Stimulated activated naive CD8-positive, alpha-beta T cell treated with anti-CD3 and anti-CD28 coated beads, Interleukin-15, amount 100 ng/mL, for 72 hours (primary cell): ENCODE measurements at regions not wholly inside any gene's neighbourhood (a gene's known extent, or its start where the extent isn't known, plus 50 kb on each side); places are given as distances from the start of the nearest gene placed in this dataset.
"Not testable (repeated sequence)": the region's sequence is repeated elsewhere in the genome, so short reads cannot be mapped to it uniquely, and the experiment has no call there.

Source experiments
- ATAC-seq: fragments of 150-1000 bp; cut with Tn5 transposase; 2 replicates; pipeline ENCODE4 v1.10.0; 2021; ENCODE audit warnings: mild to moderate bottlenecking, moderate library complexity
- DNase-seq, 2 donors: peaks; one replicate each; pipeline ENCODE4 v3.0.0; 2021 to 2022
- H3K27ac Mint-ChIP-seq, 2 donors: one replicate each; pipeline ENCODE4 v1.8.0; 2022; ENCODE audit warnings: mild to moderate bottlenecking in 2 of 2, mixed read lengths in 2 of 2, moderate library complexity in 2 of 2
- H3K27me3 Mint-ChIP-seq: one replicate; pipeline ENCODE4 v1.8.0; 2022; ENCODE audit warnings: mixed read lengths
- H3K4me1 Mint-ChIP-seq: one replicate; pipeline ENCODE4 v1.8.0; 2022; ENCODE audit warnings: mild to moderate bottlenecking, mixed read lengths
- H3K4me3 Mint-ChIP-seq, 2 donors: one replicate each; pipeline ENCODE4 v1.8.0; 2022; ENCODE audit warnings: mild to moderate bottlenecking in 2 of 2, mixed read lengths in 2 of 2, moderate library complexity in 1 of 2
- H3K9me3 Mint-ChIP-seq, 2 donors: one replicate each; pipeline ENCODE4 v1.8.0; 2022; ENCODE audit warnings: mixed read lengths in 2 of 2

DNA sequence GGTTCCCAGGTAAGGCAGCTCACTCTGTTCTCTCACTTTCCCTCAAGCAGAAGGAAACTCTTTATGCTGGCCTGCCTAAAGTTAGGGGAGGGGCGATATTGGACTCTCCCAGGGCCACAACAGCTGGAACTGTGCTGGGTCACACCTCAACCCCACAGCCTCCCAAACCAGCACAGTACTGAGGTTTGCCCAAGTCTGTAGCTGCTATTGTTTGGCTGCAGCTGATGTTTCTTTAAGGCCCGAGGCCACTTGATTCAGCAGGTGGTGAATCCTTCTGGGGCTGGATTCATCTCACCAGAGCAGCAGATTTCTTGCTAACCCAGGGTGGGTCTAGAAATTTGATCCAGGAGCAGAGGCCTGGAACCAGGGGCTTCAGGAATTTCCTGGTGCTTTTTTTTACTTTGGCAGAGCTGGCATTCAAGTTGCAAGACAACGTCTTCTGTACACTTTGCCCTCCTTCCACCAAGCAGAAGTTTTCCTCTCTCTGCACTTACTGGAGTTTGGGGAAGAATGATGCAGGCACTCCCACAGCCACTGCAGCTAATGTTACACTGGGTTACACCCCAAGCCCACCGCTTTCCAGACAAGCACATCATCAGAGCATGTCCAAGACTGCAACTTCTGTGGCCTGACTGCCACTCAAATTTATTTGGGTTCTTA is 544.7 kb upstream of the NDST4 start:
- H3K27me3 Mint-ChIP-seq, result no peaks in the 10 kb centered on the region
- no peak overlapping the region for H3K27ac Mint-ChIP-seq
- peaks cover 6 to 8% of the 10 kb centered on the region in 2 donors for H3K9me3 Mint-ChIP-seq
- H3K4me3 Mint-ChIP-seq, result no peak overlapping the region
- H3K4me1 Mint-ChIP-seq, result no peaks in the 10 kb centered on the region
- no peak for DNase-seq
- no peak for ATAC-seq

DNA sequence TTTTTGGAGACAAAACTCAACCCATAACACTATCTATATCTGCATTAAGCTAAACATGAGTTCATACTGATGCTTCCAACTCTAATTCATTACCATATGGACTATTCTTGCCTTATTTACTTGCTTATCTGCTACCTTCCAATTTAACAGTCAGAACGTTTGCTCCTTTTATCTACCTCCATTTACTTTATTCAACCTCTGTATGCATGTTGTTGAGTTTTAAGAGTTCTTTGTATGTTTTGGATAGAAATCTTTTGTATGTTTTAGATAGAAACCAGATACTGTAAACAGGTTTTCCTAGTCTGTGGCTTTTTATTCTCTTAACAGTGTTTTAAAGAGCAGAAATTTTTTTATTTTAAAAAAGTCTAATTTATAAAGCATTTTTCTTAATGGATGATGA is 542.2 kb upstream of the NDST4 start:
- no peak overlapping the region for H3K4me3 Mint-ChIP-seq
- H3K4me1 Mint-ChIP-seq, result no peaks in the 10 kb centered on the region
- H3K27me3 Mint-ChIP-seq, result no peaks in the 10 kb centered on the region
- no peak for ATAC-seq
- H3K27ac Mint-ChIP-seq, result no peak overlapping the region
- H3K9me3 Mint-ChIP-seq, result peaks cover 11 to 16% of the 10 kb centered on the region in 2 donors
- no peak for DNase-seq

DNA sequence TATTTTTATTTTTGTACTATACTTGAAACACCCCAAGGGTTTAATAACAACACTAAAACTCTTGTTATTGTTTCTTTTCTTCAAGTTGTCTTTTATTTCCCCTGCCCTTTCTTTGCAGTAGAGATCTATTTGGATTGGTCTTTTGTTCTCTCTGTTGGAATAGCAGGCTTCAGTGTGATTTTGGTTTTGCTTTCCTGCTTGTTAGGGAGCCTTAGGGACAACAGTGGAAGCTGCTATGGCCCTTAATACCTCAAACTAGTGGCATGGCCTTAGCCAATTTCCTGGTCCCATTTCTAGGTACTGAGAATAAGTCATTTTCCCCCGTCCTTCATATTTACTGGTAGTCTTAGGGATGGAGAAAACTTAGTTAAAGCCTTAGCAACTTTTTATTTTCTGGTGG is 535.4 kb upstream of the NDST4 start:
- no peak for DNase-seq
- Mint-ChIP-seq H3K9me3 (peaks cover 7 to 10% of the 10 kb centered on the region in 2 donors), H3K4me1 (no peaks in the 10 kb centered on the region)

DNA sequence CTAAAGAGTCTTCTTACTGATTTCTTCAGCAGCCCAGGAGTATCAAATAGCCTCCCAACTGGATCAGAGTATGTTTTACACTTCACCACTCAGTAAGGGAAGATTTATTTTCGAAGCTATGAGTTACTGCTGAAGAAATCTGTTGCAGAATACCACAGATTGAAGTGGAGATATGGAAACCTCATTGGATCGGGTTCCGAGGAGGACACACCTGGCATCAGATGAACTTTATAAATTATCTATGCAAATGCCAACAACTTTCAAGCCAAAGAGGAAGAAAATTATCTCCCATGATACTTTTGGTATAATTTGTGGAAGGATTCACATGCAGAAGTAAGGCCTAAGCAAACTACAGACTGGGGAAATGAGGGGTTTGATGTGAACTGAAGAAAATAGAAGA is 515.9 kb upstream of the NDST4 start:
- Mint-ChIP-seq H3K4me3 (no peak overlapping the region), H3K4me1 (no peaks in the 10 kb centered on the region), H3K27ac (no peak overlapping the region), H3K27me3 (no peaks in the 10 kb centered on the region), H3K9me3 (peaks cover 6 to 7% of the 10 kb centered on the region in 2 donors)
- ATAC-seq, result no peak
- DNase-seq, result no peak

More for the DNA sequence above, 535.4 kb upstream of the NDST4 start:
- Mint-ChIP-seq H3K27me3 (no peaks in the 10 kb centered on the region), H3K4me3 (no peak overlapping the region), H3K27ac (no peak overlapping the region)
- ATAC-seq, result no peak

DNA sequence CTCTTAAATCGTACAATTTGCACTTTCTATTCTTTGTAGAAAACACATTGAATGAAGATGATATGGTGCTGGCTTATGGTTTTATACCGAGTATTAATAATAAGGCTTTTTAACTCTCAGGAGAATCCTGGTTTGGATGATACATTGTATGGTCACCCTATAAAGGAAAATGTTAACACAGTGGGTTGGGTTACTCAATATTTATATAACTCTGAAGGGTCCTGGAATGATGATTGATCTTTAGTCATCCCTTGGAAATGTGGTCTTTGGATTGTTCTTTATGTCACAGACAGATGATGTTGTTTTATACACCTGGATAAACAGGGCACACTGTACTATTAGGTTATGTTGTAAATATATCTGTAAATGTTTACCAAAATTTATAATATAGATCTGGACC is 496.2 kb upstream of the NDST4 start:
- DNase-seq (no peak), ATAC-seq (no peak)
- H3K9me3 Mint-ChIP-seq, result no peaks in the 10 kb centered on the region
- H3K27me3 Mint-ChIP-seq, result no peaks in the 10 kb centered on the region
- no peaks in the 10 kb centered on the region for H3K4me1 Mint-ChIP-seq
- no peak overlapping the region for H3K4me3 Mint-ChIP-seq
- no peak overlapping the region for H3K27ac Mint-ChIP-seq

DNA sequence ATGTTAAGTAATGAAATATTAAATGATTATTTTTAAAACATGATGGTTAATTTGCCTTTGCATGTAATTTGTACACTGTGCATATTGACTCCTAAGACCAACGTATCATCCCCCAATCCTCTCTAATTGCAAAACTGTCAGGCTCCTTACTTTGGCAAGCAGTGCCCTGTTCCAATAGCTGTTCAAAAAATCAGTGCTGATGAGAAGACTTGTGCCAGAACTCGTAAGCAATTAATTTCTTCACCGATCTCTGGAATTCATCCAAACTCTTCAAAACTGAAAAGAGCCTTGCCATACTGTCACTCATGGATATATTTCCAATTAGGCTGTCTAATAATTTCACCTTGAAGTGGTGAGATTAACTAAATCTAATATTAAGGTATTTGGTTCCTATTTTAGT is 493.9 kb upstream of the NDST4 start:
- no peak overlapping the region for H3K27ac Mint-ChIP-seq
- no peaks in the 10 kb centered on the region for H3K27me3 Mint-ChIP-seq
- no peak for DNase-seq
- no peaks in the 10 kb centered on the region for H3K4me1 Mint-ChIP-seq
- no peak for ATAC-seq
- H3K9me3 Mint-ChIP-seq, result peaks cover 0 to 5% of the 10 kb centered on the region in 2 donors
- H3K4me3 Mint-ChIP-seq, result no peak overlapping the region

DNA sequence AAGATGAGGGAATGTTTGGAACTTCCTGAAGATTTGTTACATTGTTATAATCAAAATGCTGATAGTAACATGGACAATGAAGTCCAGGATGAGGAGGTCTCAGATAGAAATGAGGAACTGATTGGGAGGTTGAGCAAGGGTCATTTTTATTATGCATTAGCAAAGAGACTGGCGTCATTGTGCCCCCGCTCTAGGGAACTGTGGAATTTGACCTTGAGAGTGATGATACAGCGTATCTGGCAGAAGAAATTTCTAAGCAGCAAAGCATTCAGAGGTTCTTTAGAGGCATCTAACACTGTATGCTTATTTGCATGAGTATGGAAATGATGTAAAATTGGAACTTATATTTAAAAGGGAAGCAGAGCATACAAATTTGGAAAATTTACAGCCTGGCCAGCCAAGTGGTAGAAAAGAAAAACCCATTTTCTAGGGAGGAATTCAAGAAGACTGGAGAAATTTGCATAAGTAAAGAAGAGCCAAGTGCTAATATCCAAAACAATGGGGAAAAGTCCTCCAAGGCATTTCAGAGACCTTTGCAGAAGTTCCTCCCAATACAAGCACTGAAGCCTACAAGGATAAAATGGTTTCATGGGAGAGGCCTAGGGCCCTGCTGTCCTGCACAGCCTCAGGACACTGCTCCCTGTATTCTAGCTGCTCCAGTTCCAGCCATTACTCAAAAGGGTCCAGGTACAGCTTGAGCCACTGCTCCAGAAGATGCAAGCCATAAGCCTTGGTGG is 483.0 kb upstream of the NDST4 start:
- Mint-ChIP-seq H3K27ac (no peak overlapping the region), H3K4me1 (no peaks in the 10 kb centered on the region), H3K27me3 (no peaks in the 10 kb centered on the region), H3K4me3 (no peak overlapping the region), H3K9me3 (peaks cover 5 to 15% of the 10 kb centered on the region in 2 donors)
- no peak for DNase-seq
- no peak for ATAC-seq

DNA sequence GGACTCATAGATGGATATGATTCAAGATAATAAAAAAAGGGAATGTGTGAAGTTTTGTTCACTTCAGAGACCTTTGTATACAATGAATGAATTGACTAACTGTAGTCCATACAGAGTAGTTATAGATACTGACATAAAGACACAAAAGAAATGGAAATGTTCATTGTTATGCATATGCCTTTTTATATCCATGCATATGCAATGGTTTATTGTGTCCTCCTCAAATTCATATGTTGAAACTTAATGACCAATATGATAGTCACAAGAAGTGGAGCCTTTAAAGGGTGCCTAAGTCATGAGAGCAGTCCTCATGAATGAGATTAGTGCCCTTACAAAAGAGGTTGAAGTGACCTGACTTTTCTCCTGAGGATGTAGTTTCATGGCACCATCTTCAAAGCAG is 467.5 kb upstream of the NDST4 start:
- Mint-ChIP-seq H3K27me3 (no peaks in the 10 kb centered on the region), H3K4me1 (no peaks in the 10 kb centered on the region), H3K27ac (no peak overlapping the region), H3K9me3 (no peaks in the 10 kb centered on the region), H3K4me3 (no peak overlapping the region)
- DNase-seq (no peak), ATAC-seq (no peak)

DNA sequence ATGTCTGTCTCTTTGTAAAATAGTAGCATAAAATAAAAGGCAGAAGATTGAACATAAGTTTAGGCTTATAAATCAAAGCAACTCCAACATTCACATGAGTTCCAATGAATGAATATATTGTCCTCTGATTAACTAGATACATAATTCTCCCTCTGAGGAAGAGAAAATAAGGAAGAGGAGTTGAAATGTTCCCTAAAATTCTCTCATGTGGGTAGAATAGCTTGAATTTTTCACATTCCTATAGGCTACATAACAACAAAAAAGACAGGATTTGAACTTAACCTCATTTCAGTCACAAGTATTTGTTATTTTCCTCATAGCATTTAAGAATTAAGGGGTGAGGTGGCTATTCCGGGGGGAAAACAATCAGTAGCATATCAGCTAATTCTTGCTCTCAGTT is 462.4 kb upstream of the NDST4 start:
- Mint-ChIP-seq H3K27me3 (no peaks in the 10 kb centered on the region), H3K9me3 (peaks cover 6 to 11% of the 10 kb centered on the region in 2 donors)

DNA sequence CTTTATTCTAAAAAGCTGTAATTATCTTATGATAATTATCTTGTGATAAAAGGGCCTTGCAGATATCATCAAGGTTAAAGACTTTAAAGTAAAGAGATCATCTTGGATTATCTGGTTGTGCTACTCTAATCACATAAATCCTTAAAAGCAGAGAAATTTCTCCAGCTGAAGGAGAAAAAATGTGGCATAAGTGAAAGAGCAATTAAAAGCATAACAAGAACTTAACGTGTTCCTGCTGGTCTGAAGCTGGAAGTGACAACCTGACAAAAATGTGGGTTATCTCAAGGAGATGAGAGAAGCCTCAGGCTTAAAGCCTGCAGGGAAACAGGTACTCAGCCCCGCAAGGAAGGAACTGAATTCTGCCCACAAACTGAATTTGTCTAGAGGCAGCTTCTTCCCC is 449.1 kb upstream of the NDST4 start:
- Mint-ChIP-seq H3K9me3 (peaks cover 0 to 5% of the 10 kb centered on the region in 2 donors), H3K4me3 (no peak overlapping the region), H3K27ac (no peak overlapping the region), H3K27me3 (no peaks in the 10 kb centered on the region), H3K4me1 (no peaks in the 10 kb centered on the region)
- DNase-seq (no peak), ATAC-seq (no peak)

More for the DNA sequence above, 462.4 kb upstream of the NDST4 start:
- no peak overlapping the region for H3K4me3 Mint-ChIP-seq
- DNase-seq, result no peak
- no peaks in the 10 kb centered on the region for H3K4me1 Mint-ChIP-seq
- no peak for ATAC-seq
- no peak overlapping the region for H3K27ac Mint-ChIP-seq

DNA sequence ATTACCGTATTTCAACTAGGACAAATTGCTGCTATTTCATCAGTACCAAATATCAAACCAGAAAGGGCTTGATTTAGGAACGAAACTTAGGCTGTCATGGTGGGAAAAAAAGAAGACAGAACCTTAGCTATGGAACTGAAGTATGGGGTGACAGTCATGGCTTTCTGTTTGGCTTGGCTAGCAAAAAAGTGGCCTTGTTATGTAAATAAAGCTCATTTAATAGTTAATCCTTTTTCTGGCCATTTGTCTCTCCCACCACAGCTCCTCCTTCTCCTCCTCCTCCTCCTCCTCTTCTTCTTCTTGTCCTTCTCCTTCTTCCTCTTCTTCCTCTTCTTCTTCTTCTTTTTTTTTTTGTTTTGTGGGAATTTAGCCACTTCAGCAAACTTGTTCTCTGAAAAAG is 434.7 kb upstream of the NDST4 start:
- Mint-ChIP-seq H3K27me3 (no peaks in the 10 kb centered on the region), H3K9me3 (peaks cover 0 to 12% of the 10 kb centered on the region in 2 donors), H3K4me3 (no peak overlapping the region), H3K4me1 (no peaks in the 10 kb centered on the region), H3K27ac (no peak overlapping the region)
- no peak for DNase-seq
- ATAC-seq, result no peak

DNA sequence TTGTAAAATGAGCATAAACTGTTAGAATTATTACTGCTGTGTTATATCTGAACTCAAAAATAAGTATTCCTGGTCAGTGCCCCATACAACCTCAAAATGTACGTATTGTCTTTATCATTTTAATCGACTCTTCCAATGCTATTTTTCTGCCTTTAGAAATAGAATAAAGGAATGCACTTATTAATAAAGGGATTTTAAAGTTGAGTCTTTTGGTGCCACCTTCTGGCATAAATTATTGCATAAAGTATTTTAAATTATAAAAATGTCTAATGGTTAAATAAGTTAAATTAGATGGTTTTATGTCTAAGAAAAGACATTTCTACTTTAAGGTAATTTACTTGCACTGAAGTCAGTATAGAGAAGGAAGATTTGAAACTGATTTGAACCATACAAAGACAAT is 424.0 kb upstream of the NDST4 start:
- Mint-ChIP-seq H3K27ac (no peak overlapping the region), H3K4me3 (no peak overlapping the region), H3K27me3 (no peaks in the 10 kb centered on the region), H3K4me1 (no peaks in the 10 kb centered on the region), H3K9me3 (peaks cover 0 to 5% of the 10 kb centered on the region in 2 donors)
- no peak for DNase-seq
- no peak for ATAC-seq

DNA sequence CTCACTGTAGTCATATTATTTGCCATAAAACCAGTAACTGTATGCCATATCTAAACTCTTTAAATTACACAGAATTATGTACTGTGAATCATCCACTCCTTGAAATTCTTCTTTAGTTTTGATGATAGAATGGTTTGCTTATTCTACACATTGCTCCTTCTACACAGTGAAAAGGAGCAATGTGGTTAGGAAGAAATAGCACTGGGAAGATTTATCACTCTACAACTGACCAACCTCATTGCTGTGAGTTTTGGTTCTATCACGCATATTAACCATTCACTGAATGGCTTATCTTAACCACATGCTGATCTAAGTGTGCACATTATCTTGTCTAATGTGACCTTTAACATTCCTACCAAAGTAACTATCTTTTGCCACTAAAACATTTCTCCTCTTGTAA is 415.7 kb upstream of the NDST4 start:
- no peaks in the 10 kb centered on the region for H3K27me3 Mint-ChIP-seq
- ATAC-seq (no peak), DNase-seq (no peak)
- no peaks in the 10 kb centered on the region for H3K9me3 Mint-ChIP-seq
- no peaks in the 10 kb centered on the region for H3K4me1 Mint-ChIP-seq
- no peak overlapping the region for H3K4me3 Mint-ChIP-seq
- H3K27ac Mint-ChIP-seq, result no peak overlapping the region

DNA sequence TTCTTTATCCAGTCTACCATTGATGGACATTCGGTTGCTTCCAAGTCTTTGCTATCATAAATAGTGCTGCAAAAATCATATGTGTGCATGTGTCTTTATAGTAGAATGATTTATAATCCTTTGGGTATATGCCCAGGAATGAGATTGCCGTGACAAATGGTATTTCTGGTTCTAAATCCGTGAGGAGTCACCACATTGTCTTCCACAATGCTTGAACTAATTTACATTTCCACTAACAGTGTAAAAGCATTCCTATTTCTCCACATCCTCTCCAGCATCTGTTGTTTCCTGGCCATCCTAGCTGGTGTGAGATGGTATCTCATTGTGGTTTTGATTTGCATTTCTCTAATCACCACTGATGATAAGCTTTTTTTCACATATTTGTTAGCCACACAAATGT is 406.1 kb upstream of the NDST4 start:
- H3K27me3 Mint-ChIP-seq, H3K4me1 Mint-ChIP-seq, H3K4me3 Mint-ChIP-seq, H3K27ac Mint-ChIP-seq, ATAC-seq, DNase-seq: not testable (repeated sequence)
- peaks cover 8 to 16% of the 10 kb centered on the region in 2 donors for H3K9me3 Mint-ChIP-seq

DNA sequence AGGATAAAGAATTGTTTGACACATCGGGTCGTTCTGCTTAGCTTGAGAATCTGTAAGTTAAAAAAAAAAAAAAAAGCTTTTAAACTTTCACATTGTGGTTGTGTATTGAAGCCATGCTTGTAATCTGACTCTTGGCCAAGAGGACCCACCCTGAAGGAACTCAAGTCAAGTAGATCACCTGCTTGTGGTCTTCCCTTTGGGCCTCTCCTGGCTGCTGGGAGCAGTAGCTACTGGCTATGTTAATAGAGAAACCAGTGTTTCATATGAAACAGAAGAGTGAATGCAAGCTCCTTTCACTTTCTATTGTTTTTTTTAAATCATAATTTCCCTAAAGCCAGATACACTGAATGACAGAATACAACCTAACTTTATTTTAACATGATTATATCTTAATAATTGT is 402.4 kb upstream of the NDST4 start:
- Mint-ChIP-seq H3K27ac (no peak overlapping the region), H3K27me3 (no peaks in the 10 kb centered on the region), H3K4me3 (no peak overlapping the region), H3K4me1 (no peaks in the 10 kb centered on the region), H3K9me3 (no peaks in the 10 kb centered on the region)
- no peak for DNase-seq
- ATAC-seq, result no peak

DNA sequence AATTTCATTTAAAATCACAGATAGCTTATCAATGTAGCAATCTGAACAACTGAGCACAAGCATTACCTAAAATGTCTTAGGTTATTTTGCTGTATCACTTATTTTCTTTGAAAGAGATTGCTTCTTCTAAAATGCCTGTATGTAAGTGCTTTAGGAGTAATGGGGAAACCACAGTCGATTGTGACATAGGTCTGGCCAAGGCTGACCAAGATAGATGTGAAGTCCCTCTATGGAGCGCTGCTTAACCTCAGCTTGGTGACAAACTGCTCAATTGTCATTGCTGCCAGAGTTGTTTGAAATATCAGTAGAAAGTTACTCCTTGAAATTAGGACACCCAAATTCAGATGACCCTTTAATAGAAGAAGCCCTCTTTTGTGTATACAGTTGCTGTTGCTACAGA is 401.9 kb upstream of the NDST4 start:
- DNase-seq (no peak), ATAC-seq (no peak)
- no peak overlapping the region for H3K4me3 Mint-ChIP-seq
- no peaks in the 10 kb centered on the region for H3K9me3 Mint-ChIP-seq
- no peaks in the 10 kb centered on the region for H3K4me1 Mint-ChIP-seq
- no peaks in the 10 kb centered on the region for H3K27me3 Mint-ChIP-seq
- H3K27ac Mint-ChIP-seq, result no peak overlapping the region

DNA sequence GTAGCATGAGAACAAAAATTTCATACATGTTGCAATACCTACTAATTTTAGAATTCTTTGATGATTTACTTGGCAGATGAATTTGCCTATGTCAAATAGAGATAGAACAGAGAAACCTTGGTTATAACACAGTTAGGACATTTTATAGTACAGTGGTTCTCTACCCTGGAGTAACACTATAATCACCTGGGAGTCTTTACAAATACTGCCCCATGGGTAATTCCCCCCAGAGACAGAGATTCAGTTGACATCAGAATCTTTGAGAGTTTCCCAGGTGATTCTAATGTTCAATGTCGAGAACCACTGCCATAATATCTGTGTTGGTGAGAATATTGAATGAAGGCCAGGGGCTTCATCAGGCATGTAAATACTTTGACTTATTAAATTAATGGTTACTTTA is 401.3 kb upstream of the NDST4 start:
- no peaks in the 10 kb centered on the region for H3K27me3 Mint-ChIP-seq
- no peaks in the 10 kb centered on the region for H3K9me3 Mint-ChIP-seq
- no peak for ATAC-seq
- no peaks in the 10 kb centered on the region for H3K4me1 Mint-ChIP-seq
- no peak for DNase-seq
- no peak overlapping the region for H3K4me3 Mint-ChIP-seq
- no peak overlapping the region for H3K27ac Mint-ChIP-seq
